ENCODE measurements at regions not wholly inside any gene's neighbourhood (a gene's known extent, or its start where the extent isn't known, plus 50 kb on each side); places are given as distances from the start of the nearest gene placed in this dataset.

DNA sequence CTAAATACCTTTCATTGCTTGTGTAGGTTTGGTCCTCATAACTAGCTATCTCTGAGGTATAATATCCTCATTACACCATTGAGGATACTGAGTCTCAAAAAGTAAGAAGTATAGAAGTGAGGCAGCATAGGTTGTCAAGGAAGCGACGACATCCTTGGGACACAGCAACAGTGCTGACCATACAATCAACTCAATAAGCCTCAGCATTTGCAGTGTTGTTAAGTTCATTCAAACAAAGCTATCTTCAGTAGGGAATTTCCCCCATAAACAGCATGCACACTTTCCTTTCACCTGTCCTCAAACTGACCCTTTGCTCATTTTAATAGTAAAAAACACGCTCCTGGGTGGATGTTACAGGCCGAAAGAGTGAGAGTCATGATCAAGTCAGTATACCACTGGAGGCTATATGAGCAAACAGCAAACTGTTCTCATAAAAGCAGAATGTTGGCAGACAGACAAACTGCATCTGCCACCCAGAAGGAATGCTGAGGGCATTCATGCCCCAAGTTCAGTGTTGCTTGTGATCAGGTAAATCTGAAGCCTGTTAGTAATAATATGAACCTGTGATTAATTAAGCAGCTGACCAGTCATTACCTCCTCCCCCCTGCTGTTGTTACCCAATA lies 756.2 kb upstream of the TENM4 start:
- DNase-seq (ENCODE audit: low read depth, low spot score) = no peak
- Mint-ChIP-seq H3K9me3 (peaks cover 3% of the 10 kb centered on the region), H3K4me1 (no peaks in the 10 kb centered on the region), H3K4me3 (no peak overlapping the region), H3K27me3 (ENCODE audit: low read depth) (no peaks in the 10 kb centered on the region), H3K27ac (ENCODE audit: unreplicated experiment) (no peak overlapping the region), H3K36me3 (ENCODE audit: low read depth) (no peaks in the 10 kb centered on the region)
- no peak for TF ChIP-seq CTCF (conservative IDR thresholded peaks at IDR 0.05)

DNA sequence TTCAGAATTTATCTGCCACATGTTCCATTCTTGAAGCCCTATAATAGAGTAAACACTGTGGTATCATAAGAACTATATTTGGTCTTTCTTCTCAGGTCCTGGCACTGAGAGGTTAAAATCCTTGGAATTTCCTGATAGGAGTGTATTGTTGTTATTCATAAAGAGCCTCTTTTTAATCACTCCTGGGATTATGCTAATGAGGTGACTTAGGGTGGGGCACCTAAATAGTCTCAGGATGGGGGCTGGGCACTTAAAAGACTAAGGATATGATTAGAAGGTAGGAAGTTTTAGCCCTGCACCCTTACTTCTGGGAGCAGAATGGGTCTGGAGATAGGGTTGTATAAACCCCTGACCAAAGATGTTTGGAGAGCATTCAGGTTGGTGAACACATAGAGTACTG lies 755.2 kb upstream of the TENM4 start:
- no peaks in the 10 kb centered on the region for H3K36me3 Mint-ChIP-seq (ENCODE audit: low read depth)
- no peak overlapping the region for H3K27ac Mint-ChIP-seq (ENCODE audit: unreplicated experiment)
- H3K9me3 Mint-ChIP-seq = peaks cover under 1% of the 10 kb centered on the region
- H3K4me1 Mint-ChIP-seq = no peaks in the 10 kb centered on the region
- H3K27me3 Mint-ChIP-seq (ENCODE audit: low read depth) = no peaks in the 10 kb centered on the region
- H3K4me3 Mint-ChIP-seq = no peak overlapping the region
- DNase-seq (ENCODE audit: low read depth, low spot score) = no peak
- no peak for TF ChIP-seq CTCF (conservative IDR thresholded peaks at IDR 0.05)

DNA sequence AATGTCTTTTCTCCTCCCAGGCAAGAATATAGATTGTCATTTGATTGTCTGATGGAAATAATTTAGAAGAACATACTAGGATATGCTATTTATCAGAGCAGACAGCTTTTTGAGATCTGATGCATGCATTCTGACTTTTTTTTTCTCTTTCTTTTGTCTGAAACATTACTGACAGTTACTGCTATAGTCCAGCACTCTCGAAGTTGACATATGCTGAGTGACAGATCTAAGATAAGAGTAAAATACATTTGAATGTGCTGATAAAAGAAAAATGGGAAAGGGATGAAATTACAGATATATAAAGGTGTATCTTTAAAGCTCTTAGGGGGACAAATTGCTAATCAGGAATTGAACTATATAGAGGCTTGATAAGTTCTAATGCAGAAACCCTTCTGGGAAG lies 753.8 kb upstream of the TENM4 start:
- Mint-ChIP-seq H3K27me3 (ENCODE audit: low read depth) (no peaks in the 10 kb centered on the region), H3K27ac (ENCODE audit: unreplicated experiment) (no peak overlapping the region), H3K4me3 (no peak overlapping the region), H3K4me1 (no peaks in the 10 kb centered on the region), H3K9me3 (no peaks in the 10 kb centered on the region), H3K36me3 (ENCODE audit: low read depth) (no peaks in the 10 kb centered on the region)
- DNase-seq (ENCODE audit: low read depth, low spot score) = no peak
- TF ChIP-seq CTCF (conservative IDR thresholded peaks at IDR 0.05) = no peak

- TF ChIP-seq CTCF (conservative IDR thresholded peaks at IDR 0.05) = no peak
- H3K36me3 Mint-ChIP-seq (ENCODE audit: low read depth) = no peaks in the 10 kb centered on the region
- no peaks in the 10 kb centered on the region for H3K27me3 Mint-ChIP-seq (ENCODE audit: low read depth)
- H3K9me3 Mint-ChIP-seq = no peaks in the 10 kb centered on the region
- H3K27ac Mint-ChIP-seq (ENCODE audit: unreplicated experiment) = no peak overlapping the region
- DNase-seq (ENCODE audit: low read depth, low spot score) = no peak
- no peak overlapping the region for H3K4me3 Mint-ChIP-seq
- H3K4me1 Mint-ChIP-seq = no peaks in the 10 kb centered on the region
Observed at GRCh38 chr11:80194016-80194415, 753.2 kb upstream of the TENM4 start.

DNA sequence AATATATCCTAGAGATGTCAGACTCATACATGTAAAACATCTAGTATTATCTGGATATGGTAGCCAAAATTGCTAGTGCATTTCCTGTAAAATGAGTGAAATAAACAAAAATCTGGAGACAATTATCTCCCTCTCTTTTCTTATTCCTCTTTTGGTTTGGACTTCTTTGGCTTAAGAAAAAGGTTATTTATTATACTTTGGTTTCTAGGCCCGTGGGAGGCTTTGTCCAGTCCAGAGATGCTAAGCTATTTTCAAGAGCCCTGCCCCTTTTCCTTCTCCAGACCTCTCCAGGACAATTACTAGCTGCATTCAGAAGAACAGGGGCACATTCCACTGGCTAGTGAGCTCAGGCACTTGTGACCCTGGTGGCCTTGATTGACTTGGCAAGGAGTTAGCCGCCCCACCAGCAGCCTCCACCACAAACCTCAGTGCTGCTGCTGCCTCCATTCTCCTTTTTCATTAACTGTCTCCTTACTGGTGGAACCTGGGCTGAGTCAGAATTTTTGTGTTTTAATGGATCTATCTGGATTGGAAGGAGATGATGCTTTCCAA lies 747.3 kb upstream of the TENM4 start:
- no peak overlapping the region for H3K4me3 Mint-ChIP-seq
- H3K36me3 Mint-ChIP-seq (ENCODE audit: low read depth) = no peaks in the 10 kb centered on the region
- no peak for TF ChIP-seq CTCF (conservative IDR thresholded peaks at IDR 0.05)
- H3K27ac Mint-ChIP-seq (ENCODE audit: unreplicated experiment) = no peak overlapping the region
- DNase-seq (ENCODE audit: low read depth, low spot score) = no peak
- H3K27me3 Mint-ChIP-seq (ENCODE audit: low read depth) = no peaks in the 10 kb centered on the region
- H3K9me3 Mint-ChIP-seq = no peaks in the 10 kb centered on the region
- no peaks in the 10 kb centered on the region for H3K4me1 Mint-ChIP-seq

Measured in neural crest cell (in vitro differentiated cells).